Amniotic stem cell (primary cell): ENCODE measurements at regions not wholly inside any gene's neighbourhood (a gene's known extent, or its start where the extent isn't known, plus 50 kb on each side); places are given as distances from the start of the nearest gene placed in this dataset.

Experiments used
- DNase-seq: peaks from one replicate; lab custom pipeline; 2025; lab: John Stamatoyannopoulos, UW

DNA sequence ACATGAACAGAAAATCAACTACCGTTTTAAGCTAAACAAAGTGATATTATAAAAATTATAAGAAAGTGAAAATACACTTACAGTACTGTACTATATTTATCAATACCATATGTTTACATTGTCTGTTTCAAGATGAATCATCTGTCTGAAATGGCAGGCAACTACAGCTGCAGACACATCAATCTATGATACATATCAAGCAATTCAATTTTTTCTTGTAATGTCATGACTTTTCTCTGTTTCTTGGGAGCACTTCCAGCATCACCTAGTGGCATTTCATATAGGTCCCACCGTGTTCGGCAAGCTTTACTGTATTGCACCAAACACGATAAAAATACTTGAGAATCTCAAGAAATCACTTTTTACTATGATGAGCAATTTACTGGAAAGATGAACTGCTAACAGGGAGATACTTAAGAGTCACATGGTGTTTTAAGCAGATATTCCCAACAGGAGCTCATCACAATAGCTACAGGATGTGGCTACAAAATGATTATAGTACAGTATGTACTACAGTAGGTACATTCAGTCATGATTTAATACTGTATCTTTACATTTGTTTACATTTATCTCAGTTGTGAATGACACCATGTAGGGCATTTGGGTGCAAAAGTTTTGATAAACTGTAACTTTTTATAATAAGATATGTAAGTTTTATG, 207.4 kb downstream of the ADAM29 start:
- no peak for DNase-seq

DNA sequence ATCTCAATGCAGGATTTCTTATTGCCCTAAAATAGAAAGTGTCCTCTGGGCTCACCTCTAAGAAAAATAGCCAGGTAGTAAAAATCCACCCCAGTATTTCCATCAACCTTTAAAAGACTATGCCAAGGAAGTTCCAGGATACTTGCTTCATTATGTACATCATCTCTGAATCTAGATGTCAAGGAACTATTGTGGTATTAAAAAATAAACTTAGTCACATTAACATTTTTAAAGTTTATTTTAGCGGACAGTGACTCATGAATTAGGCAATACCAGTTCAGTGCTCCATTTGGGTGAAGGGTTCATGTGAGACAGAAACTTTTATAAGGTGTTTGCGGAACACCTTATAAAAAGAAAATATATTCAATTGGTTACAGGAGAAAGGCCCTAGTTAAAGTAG, 209.2 kb downstream of the ADAM29 start:
- no peak for DNase-seq

GRCh38 chr4:175129797-175130196, 211.6 kb downstream of the ADAM29 start:
- DNase-seq: no peak

- DNase-seq: no peak
These were observed 221.0 kb downstream of the ADAM29 start for GRCh38 chr4:175139205-175139604.

GRCh38 chr4:175143116-175143515, 225.0 kb downstream of the ADAM29 start:
- no peak for DNase-seq

DNA sequence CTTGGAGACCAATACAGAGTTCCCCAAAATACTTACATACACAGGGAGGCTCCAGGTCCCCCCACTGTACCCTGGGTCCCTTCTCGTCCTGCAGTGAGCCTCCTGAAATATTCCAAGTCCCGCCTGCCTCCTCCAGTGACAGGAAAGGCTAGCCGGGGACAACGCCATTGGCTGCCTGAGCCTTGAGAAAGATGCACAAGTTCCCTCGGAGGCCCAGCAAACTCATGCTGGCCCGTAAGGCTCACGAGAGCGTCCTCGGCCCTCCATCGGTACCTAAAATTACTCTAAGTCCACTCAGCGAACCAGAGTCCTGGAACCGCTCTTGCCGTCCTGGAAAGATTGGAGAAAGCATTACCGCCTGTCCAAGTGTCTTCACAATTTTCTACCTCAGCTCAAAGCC, 228.6 kb downstream of the ADAM29 start:
- DNase-seq: no peak

GRCh38 chr4:175147233-175147632, 229.1 kb downstream of the ADAM29 start:
- DNase-seq: no peak

- no peak for DNase-seq
These were observed 247.9 kb downstream of the ADAM29 start for GRCh38 chr4:175166020-175166419.

DNA sequence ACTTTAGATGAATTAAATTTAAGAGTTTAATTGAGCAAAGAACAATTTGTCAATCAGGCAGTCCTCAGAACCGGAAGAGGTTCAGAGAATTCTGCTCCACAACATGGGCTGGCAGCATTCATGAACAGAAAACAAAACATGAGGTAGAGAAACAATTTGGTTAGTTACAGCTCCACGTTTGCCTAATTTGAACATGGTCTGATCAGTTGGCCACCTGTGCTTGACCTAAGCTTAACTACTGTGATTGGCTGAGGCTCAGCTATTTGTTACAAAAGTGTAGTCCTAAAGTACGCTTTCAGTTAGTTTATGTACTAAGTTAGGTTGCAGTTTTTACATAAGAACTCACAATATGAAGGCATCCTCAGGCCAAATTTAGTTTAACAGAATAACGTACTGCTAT, 258.6 kb downstream of the ADAM29 start:
- DNase-seq: no peak

DNA sequence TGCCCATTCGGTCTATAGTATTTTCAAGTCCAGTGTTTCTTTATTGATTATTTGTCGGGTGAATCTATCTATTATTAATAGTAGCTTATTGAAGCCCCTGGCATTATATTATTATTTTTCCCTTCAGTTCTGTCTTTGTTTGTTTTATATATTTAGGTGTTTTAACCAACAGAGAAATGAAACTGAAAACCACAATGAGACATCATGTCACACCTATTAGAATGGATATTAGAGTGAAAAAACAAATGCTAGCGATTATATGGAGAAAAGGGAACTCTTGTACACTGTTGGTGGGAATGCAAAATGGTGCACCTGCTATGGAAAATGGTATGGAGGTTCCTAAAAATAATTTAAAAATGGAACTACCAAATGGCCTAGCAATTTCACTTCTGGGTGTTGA, 272.5 kb downstream of the ADAM29 start:
- DNase-seq: no peak

GRCh38 chr4:175198056-175198455, 279.9 kb downstream of the ADAM29 start:
- DNase-seq: no peak

DNA sequence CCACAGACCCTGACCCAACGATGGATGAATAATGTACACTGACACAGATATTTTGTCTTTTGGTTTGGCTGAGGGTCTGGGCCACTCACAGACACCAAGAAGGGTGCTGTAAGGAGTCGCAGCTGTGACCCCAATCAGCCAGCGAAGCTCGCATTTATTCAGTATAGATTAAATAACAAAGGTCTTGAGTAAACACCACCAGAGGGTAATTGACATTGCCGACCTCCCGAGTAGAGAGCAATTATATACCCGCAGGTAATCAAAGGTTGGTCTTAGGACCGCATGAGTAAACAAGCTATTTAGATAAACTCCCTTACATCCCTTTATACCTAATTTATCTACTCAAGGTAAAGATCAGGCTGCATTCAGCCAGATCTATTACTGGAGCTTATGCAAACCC, 297.1 kb downstream of the ADAM29 start:
- DNase-seq: no peak

- no peak for DNase-seq
These were observed 297.5 kb downstream of the ADAM29 start for GRCh38 chr4:175215657-175216056.

DNA sequence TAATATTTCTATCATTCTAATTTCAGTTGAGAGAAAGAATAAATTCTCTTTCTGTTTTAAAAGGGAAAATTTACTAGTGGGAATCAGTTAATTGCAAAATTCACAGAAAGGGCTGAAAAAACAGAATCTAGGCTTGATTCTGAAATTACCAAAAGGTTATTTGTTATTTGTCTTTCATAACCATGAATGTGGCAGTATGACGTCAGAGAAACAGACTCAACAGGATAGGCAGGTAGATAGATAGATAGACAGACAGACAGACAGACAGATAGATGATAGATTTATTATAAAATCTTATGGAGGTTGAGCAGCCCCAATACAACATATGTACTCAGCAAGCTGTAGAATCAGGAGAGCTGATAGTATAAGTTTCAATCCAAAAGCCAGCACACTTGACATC, 311.0 kb downstream of the ADAM29 start:
- DNase-seq: no peak

DNA sequence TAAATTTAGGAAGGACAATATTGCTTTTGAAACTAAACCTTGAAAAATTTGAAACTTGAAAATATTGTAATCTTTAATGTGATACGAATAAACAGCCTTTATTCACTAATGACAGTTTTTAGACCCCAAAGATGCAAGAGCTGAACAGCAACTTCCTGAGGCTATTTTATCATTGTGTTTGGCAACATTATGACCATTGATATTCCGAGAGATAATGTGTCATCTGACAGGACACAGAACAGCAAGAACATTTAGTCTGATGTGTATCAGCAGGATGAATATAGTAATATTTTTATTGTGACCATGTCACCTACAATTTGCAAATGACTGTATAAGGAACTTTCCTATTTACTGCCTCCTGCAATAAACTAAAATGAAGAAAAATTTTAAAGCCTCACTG, 316.0 kb downstream of the ADAM29 start:
- no peak for DNase-seq

- no peak for DNase-seq
These were observed 320.8 kb downstream of the ADAM29 start for GRCh38 chr4:175238827-175239517.

DNA sequence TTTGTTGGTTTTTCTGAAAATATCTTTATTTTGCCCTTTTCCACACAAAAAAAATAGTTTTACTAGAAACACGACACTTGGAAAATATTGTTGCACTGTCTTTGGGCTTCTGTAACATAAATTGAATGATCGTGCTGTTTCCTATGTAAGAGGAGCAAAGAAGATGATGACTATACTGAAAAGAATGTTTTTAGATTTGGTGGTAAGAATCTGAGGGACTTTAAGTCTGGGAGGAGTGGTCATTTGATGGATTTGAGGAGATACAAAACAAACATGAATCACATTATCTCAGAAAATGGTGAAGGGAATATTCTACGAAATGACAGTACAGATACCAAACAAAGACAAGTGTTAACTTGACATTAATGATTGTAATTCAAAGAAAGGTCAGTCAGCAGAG, 328.8 kb downstream of the ADAM29 start:
- no peak for DNase-seq

DNA sequence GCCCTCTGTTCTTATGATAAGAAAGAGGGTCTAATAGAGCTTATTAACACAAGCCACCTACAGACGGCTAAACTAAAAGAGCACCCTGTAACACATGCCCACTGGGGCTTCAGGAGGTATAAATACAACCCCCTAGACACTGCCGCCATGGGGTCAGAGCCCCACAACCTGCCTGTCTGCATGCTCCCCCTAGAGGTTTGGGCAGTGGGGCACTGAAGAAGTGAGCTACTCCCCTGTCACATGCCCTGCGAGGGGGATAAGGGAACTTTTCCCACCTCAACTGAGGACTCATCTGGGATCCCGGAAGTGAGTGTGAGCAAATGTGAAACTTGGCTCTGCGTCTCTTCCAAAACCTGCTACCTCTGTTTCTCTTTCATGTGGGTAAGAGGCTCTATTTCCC, 334.5 kb downstream of the ADAM29 start:
- DNase-seq: no peak

DNA sequence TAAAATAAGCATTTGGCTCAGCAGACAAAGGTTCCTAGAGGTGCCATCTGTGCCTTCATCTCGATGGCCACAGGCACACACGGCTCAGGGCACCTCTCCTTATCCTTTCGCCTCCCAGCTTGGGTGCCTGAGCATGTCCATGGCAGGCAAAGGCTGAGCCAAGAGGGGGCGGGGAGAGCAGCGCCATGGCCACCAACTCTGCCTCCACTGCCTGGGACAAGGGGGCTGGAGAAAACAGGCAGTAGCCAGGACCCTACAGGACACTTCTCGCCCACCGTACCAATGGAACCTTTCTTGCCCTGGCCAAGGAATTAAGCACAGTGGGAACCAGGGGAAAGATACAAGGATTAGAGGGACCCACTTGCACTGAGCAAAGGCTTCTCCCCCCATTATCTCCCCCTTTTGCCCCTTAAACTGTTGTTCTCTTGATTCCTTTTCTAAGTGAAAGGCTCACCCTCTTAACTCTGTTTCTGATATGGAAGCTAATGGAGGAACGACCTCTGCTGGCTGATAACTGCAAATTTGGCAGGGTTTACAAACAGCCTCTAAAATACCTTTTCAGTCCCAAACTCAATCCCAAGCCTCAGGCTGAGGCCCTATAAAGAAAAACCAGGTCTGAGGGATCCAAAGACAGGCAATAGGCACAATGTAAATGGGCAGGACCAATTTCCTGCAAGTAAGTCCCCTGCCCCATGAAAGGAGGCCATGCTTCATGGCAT, 335.2 kb downstream of the ADAM29 start:
- no peak for DNase-seq

GRCh38 chr4:175263537-175263936, 345.4 kb downstream of the ADAM29 start:
- no peak for DNase-seq

- no peak for DNase-seq
These were observed 353.0 kb downstream of the ADAM29 start for GRCh38 chr4:175271010-175271630.

DNA sequence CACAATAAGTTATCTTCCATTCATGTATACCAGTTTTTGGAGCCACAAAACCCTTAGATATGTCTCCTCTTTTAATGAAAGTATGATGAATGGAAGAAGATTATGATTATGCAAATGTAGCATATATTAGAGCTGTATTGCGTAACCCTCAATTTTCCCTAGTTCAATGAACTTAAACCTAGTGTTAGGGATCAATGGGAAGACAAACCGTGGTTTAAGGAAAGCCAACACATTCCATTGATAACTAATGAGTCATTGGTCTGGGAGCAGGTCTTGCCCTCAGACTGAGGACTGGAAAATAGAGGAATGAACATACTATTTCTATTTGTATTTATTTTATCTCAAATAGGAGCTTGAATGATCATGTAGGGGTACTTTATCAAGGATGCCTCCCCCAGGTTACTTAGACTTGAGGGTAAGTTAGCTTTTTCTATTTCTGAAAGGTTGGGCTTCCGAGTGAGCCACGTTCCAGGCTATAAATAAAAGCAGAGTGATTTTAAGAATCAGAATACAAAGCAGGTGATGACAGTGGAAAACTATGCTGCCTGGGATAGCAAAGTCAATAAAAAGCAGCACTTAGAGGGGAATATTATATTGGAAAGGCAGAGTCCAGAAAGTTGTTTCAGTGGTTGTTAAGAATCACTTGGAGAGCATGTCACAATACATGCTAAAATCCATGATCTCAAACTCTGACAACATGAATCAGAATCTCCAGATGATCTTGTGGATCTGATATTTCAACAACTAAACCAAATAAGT, 356.0 kb downstream of the ADAM29 start:
- no peak for DNase-seq
